GM12873 (cell line): ENCODE measurements at regions not wholly inside any gene's neighbourhood (a gene's known extent, or its start where the extent isn't known, plus 50 kb on each side); places are given as distances from the start of the nearest gene placed in this dataset.

Source experiments
- TF ChIP-seq, protein P1 (sequence below): IDR thresholded peaks from 2 replicates; pipeline ENCODE4 v1.5.1; 2012; ENCODE audit warnings: low read depth, mild to moderate bottlenecking, moderate library complexity, low read length, control low read depth; ENCODE audit not compliant: insufficient read depth; ENCODE audit errors: missing control alignments

DNA sequence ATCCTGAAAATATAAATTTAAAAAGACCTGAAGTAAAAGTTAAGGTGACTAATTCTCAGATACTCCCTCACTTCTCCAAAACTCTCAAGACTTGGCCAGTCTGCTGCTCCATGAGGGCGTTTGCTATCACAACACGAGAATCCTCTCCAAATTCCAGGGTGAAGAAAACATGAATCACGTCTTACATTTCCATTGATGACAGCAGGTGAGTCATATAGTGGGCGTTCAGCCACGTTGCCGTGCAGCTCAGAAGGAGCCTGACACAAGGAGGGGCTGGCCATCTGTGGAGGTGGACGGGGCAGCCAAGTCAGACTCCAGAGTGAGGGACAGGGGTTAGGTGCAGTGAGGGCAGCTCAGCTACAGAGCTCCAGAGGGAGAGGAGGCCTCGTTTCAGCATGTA lies 555.1 kb upstream of the ADAMTS16 start:
- TF ChIP-seq, protein P1, sequence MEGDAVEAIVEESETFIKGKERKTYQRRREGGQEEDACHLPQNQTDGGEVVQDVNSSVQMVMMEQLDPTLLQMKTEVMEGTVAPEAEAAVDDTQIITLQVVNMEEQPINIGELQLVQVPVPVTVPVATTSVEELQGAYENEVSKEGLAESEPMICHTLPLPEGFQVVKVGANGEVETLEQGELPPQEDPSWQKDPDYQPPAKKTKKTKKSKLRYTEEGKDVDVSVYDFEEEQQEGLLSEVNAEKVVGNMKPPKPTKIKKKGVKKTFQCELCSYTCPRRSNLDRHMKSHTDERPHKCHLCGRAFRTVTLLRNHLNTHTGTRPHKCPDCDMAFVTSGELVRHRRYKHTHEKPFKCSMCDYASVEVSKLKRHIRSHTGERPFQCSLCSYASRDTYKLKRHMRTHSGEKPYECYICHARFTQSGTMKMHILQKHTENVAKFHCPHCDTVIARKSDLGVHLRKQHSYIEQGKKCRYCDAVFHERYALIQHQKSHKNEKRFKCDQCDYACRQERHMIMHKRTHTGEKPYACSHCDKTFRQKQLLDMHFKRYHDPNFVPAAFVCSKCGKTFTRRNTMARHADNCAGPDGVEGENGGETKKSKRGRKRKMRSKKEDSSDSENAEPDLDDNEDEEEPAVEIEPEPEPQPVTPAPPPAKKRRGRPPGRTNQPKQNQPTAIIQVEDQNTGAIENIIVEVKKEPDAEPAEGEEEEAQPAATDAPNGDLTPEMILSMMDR: no peak

DNA sequence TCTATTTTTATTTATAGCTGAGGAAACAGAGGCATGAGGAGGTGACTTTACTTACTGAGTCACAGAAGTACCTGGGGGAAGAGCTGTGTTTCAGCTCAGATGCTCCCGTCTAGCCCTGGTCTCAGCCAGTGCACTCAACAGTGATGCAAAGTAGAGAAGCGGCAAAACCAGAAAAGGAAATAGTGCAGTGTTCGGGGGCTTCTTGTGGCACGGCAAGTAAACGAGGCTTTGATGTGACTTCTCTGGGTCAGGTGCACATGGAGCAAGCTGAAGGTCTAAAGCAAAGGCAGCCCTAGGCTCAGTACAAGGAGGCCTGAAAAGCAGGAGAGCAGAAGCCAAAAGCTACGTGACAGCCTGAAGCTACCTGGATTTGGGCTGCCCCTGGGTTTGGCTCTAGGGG lies 526.7 kb upstream of the ADAMTS16 start:
- TF ChIP-seq, protein P1: no peak

DNA sequence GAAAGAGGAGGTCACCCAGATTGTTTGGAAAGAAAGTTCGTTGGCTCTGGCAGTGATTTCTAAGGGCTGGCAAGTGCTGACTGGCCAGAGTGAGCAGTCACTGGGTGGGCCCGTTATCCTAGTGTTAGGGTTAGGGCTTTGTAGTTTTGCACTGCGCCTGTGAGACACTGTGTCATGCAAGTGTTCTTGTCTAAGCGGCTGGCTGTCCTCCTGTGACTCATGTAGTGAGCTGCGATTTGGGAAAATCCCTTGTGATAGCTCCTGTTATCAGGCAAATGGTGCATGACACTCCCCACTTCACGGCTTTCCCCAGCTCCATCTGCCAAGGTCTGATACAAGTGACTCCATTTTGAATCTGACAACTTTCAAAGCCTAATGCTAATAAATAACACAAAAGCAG lies 526.0 kb upstream of the ADAMTS16 start:
- TF ChIP-seq, protein P1: no peak

DNA sequence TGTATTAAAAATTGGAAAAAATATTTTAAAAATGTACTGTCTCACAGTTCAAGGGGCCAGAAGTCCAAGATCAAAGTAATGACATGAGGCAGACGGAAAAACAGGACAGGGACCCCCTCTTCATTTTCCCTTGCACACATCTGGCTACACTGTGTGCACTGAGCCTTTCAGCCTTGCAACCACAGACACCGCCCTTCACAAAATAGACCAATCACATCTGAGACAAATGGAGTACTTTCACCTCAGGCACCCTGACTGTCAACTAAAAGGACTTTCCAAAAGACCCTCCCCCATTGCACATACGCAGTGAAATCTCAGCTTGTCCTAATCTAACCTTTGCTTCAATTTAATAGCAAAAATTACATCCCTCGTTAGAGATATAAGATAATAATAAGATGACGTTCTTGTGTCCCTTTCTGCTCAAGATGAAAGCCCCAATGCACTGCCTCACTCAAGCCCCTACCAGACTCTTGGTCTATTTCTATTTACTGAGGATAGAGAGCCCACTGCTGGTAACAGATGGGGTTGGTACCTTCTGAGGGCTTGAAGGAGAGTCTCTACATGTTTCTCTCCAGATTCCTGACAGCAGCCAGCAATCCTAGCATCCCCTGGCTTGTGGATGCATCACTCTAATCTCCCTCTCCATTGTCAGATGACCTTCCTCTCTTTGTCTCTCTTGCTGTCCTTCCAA lies 514.8 kb upstream of the ADAMTS16 start:
- TF ChIP-seq, protein P1: no peak

DNA sequence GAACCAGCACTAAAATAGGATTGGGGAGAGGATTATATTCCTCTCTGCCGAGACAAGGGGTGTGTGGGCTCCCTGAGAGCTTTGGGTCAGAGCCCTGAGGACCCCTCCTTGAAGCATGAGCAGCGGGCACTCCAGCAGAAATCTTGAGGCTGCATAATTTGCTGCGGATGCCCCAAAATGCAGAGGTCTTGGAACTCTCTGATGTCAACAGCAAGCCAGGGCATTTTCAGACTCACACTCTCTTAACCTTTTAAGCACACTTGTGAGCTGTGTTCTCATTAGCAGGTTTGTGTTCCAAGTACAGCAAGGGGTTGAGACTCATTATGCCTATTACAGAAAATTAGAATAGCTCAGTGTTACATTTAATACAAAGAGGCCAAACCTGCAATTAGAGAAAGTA lies 513.0 kb upstream of the ADAMTS16 start:
- TF ChIP-seq, protein P1: no peak

DNA sequence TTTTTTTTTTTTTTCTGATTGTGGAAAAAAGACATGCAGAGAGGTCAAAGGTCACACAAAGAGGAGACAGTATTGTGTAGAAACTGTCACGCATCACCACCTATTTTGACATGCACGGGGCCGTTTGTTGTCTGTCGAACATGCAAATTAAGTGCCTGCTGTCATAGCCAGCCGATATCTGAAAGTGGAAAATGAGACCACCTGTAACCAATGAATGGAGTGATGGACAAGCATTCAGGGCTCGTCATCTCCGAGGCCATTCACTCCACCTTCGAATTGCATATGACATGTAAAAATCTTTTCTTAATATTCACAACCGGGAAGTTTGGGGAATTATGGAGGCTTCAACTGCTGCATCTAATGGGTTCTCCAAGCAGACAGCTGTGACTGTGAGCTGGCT lies 512.2 kb upstream of the ADAMTS16 start:
- TF ChIP-seq, protein P1: no peak

DNA sequence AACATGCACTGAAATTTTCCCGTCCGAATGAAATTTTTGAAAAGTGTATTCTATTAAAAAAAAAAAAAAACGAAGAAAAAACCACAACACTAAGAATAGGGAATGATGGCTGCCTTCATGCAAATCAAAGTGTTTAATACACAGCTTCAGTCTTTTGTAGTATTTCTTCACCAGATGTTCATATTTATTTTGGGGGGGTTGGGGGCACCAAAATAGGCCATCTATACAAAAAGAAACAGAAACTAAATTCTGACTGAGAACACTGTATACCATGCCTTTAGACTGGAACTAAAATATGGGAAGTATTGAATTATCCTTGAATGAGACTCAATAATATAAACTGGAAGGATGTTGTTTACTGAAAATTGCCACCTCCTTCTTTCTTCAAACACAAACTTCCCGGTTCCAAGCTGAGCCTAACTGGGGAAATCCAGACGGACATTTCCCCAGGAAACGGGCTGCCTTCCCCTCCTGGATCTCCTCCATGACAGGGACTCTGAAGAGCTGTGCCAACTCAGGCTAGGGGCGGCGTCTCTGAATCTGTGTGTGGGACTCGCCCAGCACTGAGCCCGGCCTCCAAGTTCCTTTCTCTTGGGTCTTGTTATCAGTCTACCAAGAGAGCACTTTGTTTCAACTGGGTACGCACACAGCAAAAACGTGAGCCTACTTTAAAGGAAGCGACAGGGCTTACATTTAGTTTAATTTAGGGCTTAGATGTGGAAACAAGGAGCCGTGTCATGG lies 511.3 kb upstream of the ADAMTS16 start:
- TF ChIP-seq, protein P1: no peak
